GM23338 (cell line): ENCODE measurements at regions not wholly inside any gene's neighbourhood (a gene's known extent, or its start where the extent isn't known, plus 50 kb on each side); places are given as distances from the start of the nearest gene placed in this dataset.

Experiments
- CREB1 ChIP-seq: fragments of 250-450 bp; sonication (Bioruptor Pico); IDR thresholded peaks from 2 replicates; pipeline ENCODE4 v1.5.0; 2020; ENCODE audit warnings: low read depth, mild to moderate bottlenecking, moderate library complexity
- CTCF ChIP-seq, 2 experiments: fragments of 200-600 bp in 1 of 2; sonication (generic) in 1 of 2; conservative IDR thresholded peaks; 2 replicates each; pipeline versions ENCODE4 v1.5.1 to v1.6.1; 2016 to 2017; ENCODE audit warnings: antibody characterized with exemption in 2 of 2, low read depth in 2 of 2, mild to moderate bottlenecking in 2 of 2, moderate library complexity in 1 of 2
- ETS1 ChIP-seq: IDR thresholded peaks from 2 replicates; pipeline ENCODE4 v1.6.1; 2016; ENCODE audit warnings: antibody characterized with exemption
- EZH2 ChIP-seq: fragments of 200-600 bp; sonication (generic); IDR thresholded peaks from one replicate; pipeline ENCODE4 v1.8.0; 2017; ENCODE audit warnings: antibody characterized with exemption, mild to moderate bottlenecking, low read depth; ENCODE audit not compliant: unreplicated experiment
- EZH2phosphoT487 ChIP-seq: fragments of 200-600 bp; sonication (generic); IDR thresholded peaks from one replicate; pipeline ENCODE4 v1.8.1; 2018; ENCODE audit warnings: antibody characterized with exemption; ENCODE audit not compliant: unreplicated experiment
- JUNB ChIP-seq: IDR thresholded peaks from one replicate; pipeline ENCODE4 v1.6.1; 2016; ENCODE audit warnings: antibody characterized with exemption; ENCODE audit not compliant: unreplicated experiment
- NANOG ChIP-seq: IDR thresholded peaks from 2 replicates; pipeline ENCODE4 v1.6.1; 2016; ENCODE audit warnings: antibody characterized with exemption, borderline replicate concordance
- POLR2AphosphoS5 ChIP-seq: IDR thresholded peaks from 2 replicates; pipeline ENCODE4 v1.6.1; 2016; ENCODE audit warnings: antibody characterized with exemption, low read depth
- REST ChIP-seq: IDR thresholded peaks from one replicate; pipeline ENCODE4 v1.6.1; 2018; ENCODE audit warnings: antibody characterized with exemption; ENCODE audit not compliant: unreplicated experiment
- STAT1 ChIP-seq: IDR thresholded peaks from one replicate; pipeline ENCODE4 v1.6.1; 2016; ENCODE audit warnings: antibody characterized with exemption; ENCODE audit not compliant: unreplicated experiment
- ZNF114 ChIP-seq: fragments of 250-450 bp; sonication (Bioruptor Pico); IDR thresholded peaks from 2 replicates; pipeline ENCODE4 v1.5.0; 2020; ENCODE audit warnings: mild to moderate bottlenecking, moderate library complexity
- ZNF331 ChIP-seq: fragments of 250-450 bp; sonication (Bioruptor Pico); IDR thresholded peaks from 2 replicates; pipeline ENCODE4 v1.5.0; 2020; ENCODE audit warnings: low read depth, mild to moderate bottlenecking, moderate library complexity
- ZNF462 ChIP-seq: fragments of 250-450 bp; sonication (Bioruptor Pico); IDR thresholded peaks from 2 replicates; pipeline ENCODE4 v1.5.0; 2020; ENCODE audit warnings: mild to moderate bottlenecking, moderate library complexity

- TF ChIP-seq EZH2: no peak
- no peak for TF ChIP-seq CTCF (conservative IDR thresholded peaks at IDR 0.05; ENCODE audit: low read depth in 2 of 2)
- no peak for TF ChIP-seq CREB1 (CRISPR knock-in tag)
- no peak for TF ChIP-seq ZNF331 (CRISPR knock-in tag)
- TF ChIP-seq REST: no peak
- no peak for TF ChIP-seq POLR2AphosphoS5
- TF ChIP-seq ZNF462 (CRISPR knock-in tag): no peak
- TF ChIP-seq STAT1: no peak
- TF ChIP-seq EZH2phosphoT487: no peak
- TF ChIP-seq ZNF114 (CRISPR knock-in tag): no peak
- no peak for TF ChIP-seq ETS1
- no peak for TF ChIP-seq NANOG
- no peak for TF ChIP-seq JUNB
These were observed 202.9 kb downstream of the DKK1 start for GRCh38 chr10:52517012-52517411.
